Liver (tissue), 8 donors: ENCODE measurements at regions not wholly inside any gene's neighbourhood (a gene's known extent, or its start where the extent isn't known, plus 50 kb on each side); places are given as distances from the start of the nearest gene placed in this dataset.

Experiments
- DNase-seq: peaks from one replicate; pipeline ENCODE4 v3.0.0-alpha.2; 2017; ENCODE audit warnings: low spot score
- H3K27ac ChIP-seq, 2 donors: one replicate each; pipeline ENCODE4 v1.7.0; 2013; ENCODE audit warnings: inconsistent platforms in 2 of 2, low read length in 2 of 2, control low read depth in 1 of 2, low read depth in 1 of 2, mild to moderate bottlenecking in 1 of 2
- H3K27me3 ChIP-seq, 4 donors: one replicate each; pipeline versions ENCODE4 v1.6.1 to v1.7.0; 2013; ENCODE audit warnings: low read length in 3 of 4, inconsistent platforms in 1 of 4, mild to moderate bottlenecking in 1 of 4, moderate library complexity in 1 of 4; ENCODE audit not compliant: control insufficient read depth in 4 of 4, insufficient read depth in 4 of 4
- H3K36me3 ChIP-seq, 4 donors: one replicate each; pipeline versions ENCODE4 v1.6.1 to v1.7.0; 2013; ENCODE audit warnings: low read length in 3 of 4, mild to moderate bottlenecking in 3 of 4, low read depth in 1 of 4, moderate library complexity in 1 of 4; ENCODE audit not compliant: control insufficient read depth in 4 of 4, insufficient read depth in 3 of 4
- H3K4me1 ChIP-seq, 4 donors: one replicate each; pipeline versions ENCODE4 v1.6.1 to v1.7.0; 2013; ENCODE audit warnings: low read length in 3 of 4, mild to moderate bottlenecking in 3 of 4, moderate library complexity in 1 of 4; ENCODE audit not compliant: control insufficient read depth in 4 of 4, insufficient read depth in 4 of 4
- H3K4me3 ChIP-seq, 3 donors: one replicate each; pipeline versions ENCODE4 v1.6.1 to v1.7.0; 2013; ENCODE audit warnings: low read length in 3 of 3, control low read depth in 1 of 3, low read depth in 1 of 3, mild to moderate bottlenecking in 1 of 3
- H3K9ac ChIP-seq, 2 donors: one replicate each; pipeline ENCODE4 v1.7.0; 2013; ENCODE audit warnings: low read length in 2 of 2, mild to moderate bottlenecking in 2 of 2, moderate library complexity in 2 of 2, control low read depth in 1 of 2, low read depth in 1 of 2
- H3K9me3 ChIP-seq, 4 donors: one replicate each; pipeline versions ENCODE4 v1.6.1 to v1.7.0; 2013; ENCODE audit warnings: low read length in 3 of 4; ENCODE audit not compliant: control insufficient read depth in 4 of 4
- EGR1 ChIP-seq, 2 donors: IDR thresholded peaks; 2 replicates each; pipeline ENCODE4 v1.6.1; 2016 to 2018; ENCODE audit warnings: antibody characterized with exemption in 2 of 2, low read depth in 2 of 2
- FOXA2 ChIP-seq: IDR thresholded peaks from 2 replicates; pipeline ENCODE4 v1.6.1; 2016; ENCODE audit warnings: antibody characterized with exemption
- GABPA ChIP-seq, 2 donors: IDR thresholded peaks in 1 of 2; conservative IDR thresholded peaks in 1 of 2; 2 replicates each; pipeline ENCODE4 v1.6.1; 2016; ENCODE audit warnings: antibody characterized with exemption in 2 of 2, mild to moderate bottlenecking in 1 of 2, moderate library complexity in 1 of 2
- HNF4A ChIP-seq, 2 donors: conservative IDR thresholded peaks; 2 replicates each; pipeline ENCODE4 v1.6.1; 2016; ENCODE audit warnings: antibody characterized with exemption in 2 of 2, mild to moderate bottlenecking in 2 of 2
- HNF4G ChIP-seq: IDR thresholded peaks from 2 replicates; pipeline ENCODE4 v1.6.1; 2016; ENCODE audit warnings: antibody characterized with exemption
- JUND ChIP-seq, 2 donors: IDR thresholded peaks; 2 replicates each; pipeline ENCODE4 v1.6.1; 2016; ENCODE audit warnings: antibody characterized with exemption in 2 of 2
- MAX ChIP-seq: IDR thresholded peaks from 2 replicates; pipeline ENCODE4 v1.6.1; 2016; ENCODE audit warnings: antibody characterized with exemption
- NR2F2 ChIP-seq: IDR thresholded peaks from 2 replicates; pipeline ENCODE4 v1.6.1; 2016; ENCODE audit warnings: antibody characterized with exemption
- RAD21 ChIP-seq, 2 donors: IDR thresholded peaks; 2 replicates each; pipeline ENCODE4 v1.6.1; 2016; ENCODE audit warnings: antibody characterized with exemption in 2 of 2, mild to moderate bottlenecking in 2 of 2
- RXRA ChIP-seq, 2 donors: IDR thresholded peaks; 2 replicates each; pipeline ENCODE4 v1.6.1; 2017 to 2018; ENCODE audit warnings: antibody characterized with exemption in 2 of 2, mild to moderate bottlenecking in 1 of 2
- SP1 ChIP-seq: IDR thresholded peaks from 2 replicates; pipeline ENCODE4 v1.6.1; 2018; ENCODE audit warnings: antibody characterized with exemption, mild to moderate bottlenecking
- TAF1 ChIP-seq: conservative IDR thresholded peaks from 2 replicates; pipeline ENCODE4 v1.6.1; 2016; ENCODE audit warnings: antibody characterized with exemption, mild to moderate bottlenecking
- YY1 ChIP-seq: IDR thresholded peaks from 2 replicates; pipeline ENCODE4 v1.6.1; 2016; ENCODE audit warnings: antibody characterized with exemption, mild to moderate bottlenecking
- ZBTB33 ChIP-seq: IDR thresholded peaks from 2 replicates; pipeline ENCODE4 v1.6.1; 2016; ENCODE audit warnings: antibody characterized with exemption
- WGBS: extraction: QIAGEN DNeasy Blood & Tissue Kit; methylation state at CpG from one replicate; pipeline ENCODE4 v1.1.7; 2013; 5-methylcytosine and 5-hydroxymethylcytosine counted together
- TF ChIP-seq, protein P1 (sequence below): IDR thresholded peaks from 2 replicates; pipeline ENCODE4 v1.6.1; 2016; ENCODE audit warnings: antibody characterized with exemption
- TF ChIP-seq, protein P2 (sequence below): fragments of 150-350 bp; IDR thresholded peaks from 2 replicates; pipeline ENCODE4 v1.5.1; 2017; ENCODE audit warnings: improper control_type of control experiment, low read depth, low read length; ENCODE audit not compliant: missing input control
- donor health status: healthy.
- donor health status: healthy.
- donor health status: healthy.
- donor health status: healthy.
- donor health status: healthy.

GRCh38 chr7:7119729-7120128 lies 62.6 kb upstream of the C1GALT1 start:
- peaks cover 0 to 5% (median 3%) of the 10 kb centered on the region in 4 donors for H3K4me1 ChIP-seq
- H3K9ac ChIP-seq, result no peak overlapping the region
- no peak overlapping the region for H3K4me3 ChIP-seq
- no peaks in the 10 kb centered on the region for H3K9me3 ChIP-seq
- no peak for DNase-seq
- no peak overlapping the region for H3K27ac ChIP-seq
- no peak for TF ChIP-seq MAX
- no peaks in the 10 kb centered on the region for H3K36me3 ChIP-seq
- H3K27me3 ChIP-seq, result peaks cover 0 to 12% (median 0%) of the 10 kb centered on the region in 4 donors

DNA sequence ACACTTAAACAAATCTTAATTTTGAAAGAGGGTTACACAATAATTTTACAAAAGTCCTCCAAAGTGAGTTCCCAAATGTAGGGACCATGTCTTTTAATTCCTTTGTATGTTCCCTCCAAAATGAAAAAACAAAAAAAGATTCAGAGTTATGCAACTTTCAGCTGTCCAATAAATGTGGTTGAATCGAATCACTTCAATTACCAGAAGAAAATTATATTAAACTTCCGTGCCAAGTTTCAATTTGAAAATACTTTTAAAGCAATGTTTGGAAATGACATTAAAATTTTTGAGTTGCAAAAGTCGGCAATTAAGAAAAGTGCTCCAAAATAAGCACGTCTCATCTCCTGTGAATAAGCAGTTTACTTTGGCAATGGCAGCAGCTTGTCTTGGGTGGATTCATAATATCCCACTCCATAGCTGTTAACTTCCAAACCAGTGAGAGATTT lies 60.3 kb upstream of the C1GALT1 start:
- Histone ChIP-seq H3K9ac (no peak overlapping the region), H3K27ac (no peak overlapping the region), H3K9me3 (no peaks in the 10 kb centered on the region), H3K27me3 (peaks cover 0 to 2% (median 0%) of the 10 kb centered on the region in 4 donors), H3K4me3 (no peak overlapping the region), H3K4me1 (no peaks in the 10 kb centered on the region), H3K36me3 (no peaks in the 10 kb centered on the region)
- 72% methylated on average over 4 of the region's 4 CpGs for WGBS
- no peak for DNase-seq
- TF ChIP-seq RXRA (IDR thresholded peaks at IDR 0.05) (no peak), YY1 (no peak), HNF4A (conservative IDR thresholded peaks at IDR 0.05) (no peak), TAF1 (no peak), RAD21 (IDR thresholded peaks at IDR 0.05) (no peak), FOXA2 (no peak), HNF4G (no peak), GABPA (IDR thresholded peaks at IDR 0.05 in 1 of 2, conservative IDR thresholded peaks at IDR 0.05 in 1 of 2) (no peak), MAX (no peak), ZBTB33 (no peak), EGR1 (IDR thresholded peaks at IDR 0.05; ENCODE audit: low read depth in 2 of 2) (no peak), NR2F2 (no peak), JUND (IDR thresholded peaks at IDR 0.05) (no peak), SP1 (no peak)

DNA sequence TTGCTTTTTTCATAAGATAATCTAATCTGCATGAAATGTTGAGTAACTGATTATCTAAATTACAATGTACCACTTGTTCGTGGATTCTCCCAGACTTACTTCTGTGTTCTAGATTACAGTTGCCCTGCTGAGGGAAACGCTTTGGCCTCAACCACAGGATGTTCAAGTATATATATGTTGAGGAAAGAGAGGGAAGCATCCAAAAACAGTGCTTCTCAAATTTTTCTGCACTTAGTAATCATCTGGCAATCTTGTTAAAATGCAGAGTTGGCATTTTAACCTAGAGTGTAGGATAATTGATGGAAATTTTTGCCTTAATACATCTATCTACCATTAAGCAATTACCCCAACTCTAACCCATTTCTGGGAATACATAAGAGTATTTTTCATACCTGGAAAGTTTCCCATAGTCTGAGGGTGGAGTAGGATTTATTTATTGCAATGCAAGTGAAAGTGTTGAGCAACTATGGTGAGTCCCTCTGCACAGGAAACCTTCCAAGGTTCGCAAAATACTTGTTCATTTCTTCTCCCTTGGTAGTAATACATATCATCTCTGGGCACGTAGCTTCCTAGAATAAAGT lies 59.6 kb upstream of the C1GALT1 start:
- no peak for DNase-seq
- Histone ChIP-seq H3K4me1 (no peaks in the 10 kb centered on the region), H3K27ac (no peak overlapping the region), H3K4me3 (no peak overlapping the region), H3K9ac (no peak overlapping the region), H3K36me3 (no peaks in the 10 kb centered on the region), H3K9me3 (no peaks in the 10 kb centered on the region), H3K27me3 (peaks cover 0 to 2% (median 0%) of the 10 kb centered on the region in 4 donors)
- TF ChIP-seq RAD21 (IDR thresholded peaks at IDR 0.05) (no peak), HNF4A (conservative IDR thresholded peaks at IDR 0.05) (no peak), NR2F2 (no peak), FOXA2 (no peak), TAF1 (no peak)
- TF ChIP-seq, protein P1, sequence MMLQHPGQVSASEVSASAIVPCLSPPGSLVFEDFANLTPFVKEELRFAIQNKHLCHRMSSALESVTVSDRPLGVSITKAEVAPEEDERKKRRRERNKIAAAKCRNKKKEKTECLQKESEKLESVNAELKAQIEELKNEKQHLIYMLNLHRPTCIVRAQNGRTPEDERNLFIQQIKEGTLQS, result no peak
- TF ChIP-seq, protein P2, sequence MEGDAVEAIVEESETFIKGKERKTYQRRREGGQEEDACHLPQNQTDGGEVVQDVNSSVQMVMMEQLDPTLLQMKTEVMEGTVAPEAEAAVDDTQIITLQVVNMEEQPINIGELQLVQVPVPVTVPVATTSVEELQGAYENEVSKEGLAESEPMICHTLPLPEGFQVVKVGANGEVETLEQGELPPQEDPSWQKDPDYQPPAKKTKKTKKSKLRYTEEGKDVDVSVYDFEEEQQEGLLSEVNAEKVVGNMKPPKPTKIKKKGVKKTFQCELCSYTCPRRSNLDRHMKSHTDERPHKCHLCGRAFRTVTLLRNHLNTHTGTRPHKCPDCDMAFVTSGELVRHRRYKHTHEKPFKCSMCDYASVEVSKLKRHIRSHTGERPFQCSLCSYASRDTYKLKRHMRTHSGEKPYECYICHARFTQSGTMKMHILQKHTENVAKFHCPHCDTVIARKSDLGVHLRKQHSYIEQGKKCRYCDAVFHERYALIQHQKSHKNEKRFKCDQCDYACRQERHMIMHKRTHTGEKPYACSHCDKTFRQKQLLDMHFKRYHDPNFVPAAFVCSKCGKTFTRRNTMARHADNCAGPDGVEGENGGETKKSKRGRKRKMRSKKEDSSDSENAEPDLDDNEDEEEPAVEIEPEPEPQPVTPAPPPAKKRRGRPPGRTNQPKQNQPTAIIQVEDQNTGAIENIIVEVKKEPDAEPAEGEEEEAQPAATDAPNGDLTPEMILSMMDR, result no peak
- WGBS, result 72% methylated on average over 4 of the region's 4 CpGs
